Muscle of leg (tissue), 3 donors: ENCODE measurements at regions not wholly inside any gene's neighbourhood (a gene's known extent, or its start where the extent isn't known, plus 50 kb on each side); places are given as distances from the start of the nearest gene placed in this dataset.
"Not testable (repeated sequence)": the region's sequence is repeated elsewhere in the genome, so short reads cannot be mapped to it uniquely, and the experiment has no call there.

ENCODE experiments used
- DNase-seq: peaks from one replicate; pipeline ENCODE4 v3.0.0; 2013
- H3K27ac ChIP-seq: one replicate; pipeline ENCODE4 v1.5.1; 2013; ENCODE audit warnings: mild to moderate bottlenecking, low read length, control low read depth
- H3K27me3 ChIP-seq: one replicate; pipeline ENCODE4 v1.6.1; 2013; ENCODE audit warnings: low read length; ENCODE audit not compliant: control insufficient read depth, insufficient read depth
- H3K36me3 ChIP-seq: one replicate; pipeline ENCODE4 v1.6.1; 2013; ENCODE audit warnings: low read length; ENCODE audit not compliant: control insufficient read depth, insufficient read depth
- H3K4me1 ChIP-seq: one replicate; pipeline ENCODE4 v1.6.1; 2013; ENCODE audit warnings: low read length; ENCODE audit not compliant: control insufficient read depth, insufficient read depth
- H3K4me3 ChIP-seq: one replicate; pipeline ENCODE4 v1.5.1; 2013; ENCODE audit warnings: low read length, control low read depth
- H3K9me3 ChIP-seq: replicated peaks from 2 replicates; pipeline ENCODE4 v1.6.1; 2013; ENCODE audit warnings: low read depth, low read length; ENCODE audit not compliant: control insufficient read depth
- WGBS: methylation state at CpG from one replicate; pipeline ENCODE4 v1.1.5; 2013; ENCODE audit warnings: missing lambda C conversion rate; ENCODE audit not compliant: insufficient coverage; 5-methylcytosine and 5-hydroxymethylcytosine counted together

- Histone ChIP-seq H3K27me3 (no peaks in the 10 kb centered on the region), H3K27ac (no peak overlapping the region), H3K36me3 (no peaks in the 10 kb centered on the region), H3K4me3 (no peak overlapping the region), H3K9me3 (no peaks in the 10 kb centered on the region), H3K4me1 (peaks cover 5% of the 10 kb centered on the region)
- DNase-seq = peak; percentile 36
- 17% methylated on average over 1 of the region's 7 CpGs for WGBS
These were observed 77.3 kb upstream of the BCAR3 start for GRCh38 chr1:93758842-93759515.

- H3K36me3 ChIP-seq = no peaks in the 10 kb centered on the region
- no peaks in the 10 kb centered on the region for H3K9me3 ChIP-seq
- H3K27ac ChIP-seq = no peak overlapping the region
- H3K4me3 ChIP-seq = no peak overlapping the region
- WGBS = 82% methylated on average over 8 of the region's 8 CpGs
- no peak for DNase-seq
- H3K27me3 ChIP-seq = no peaks in the 10 kb centered on the region
- peaks cover 5% of the 10 kb centered on the region for H3K4me1 ChIP-seq
These were observed 75.8 kb upstream of the BCAR3 start for GRCh38 chr1:93757256-93758036.

GRCh38 chr1:93756657-93757056 is 75.0 kb upstream of the BCAR3 start:
- H3K27ac ChIP-seq = no peak overlapping the region
- DNase-seq = no peak
- H3K4me3 ChIP-seq = no peak overlapping the region
- H3K36me3 ChIP-seq = no peaks in the 10 kb centered on the region
- H3K9me3 ChIP-seq = no peaks in the 10 kb centered on the region
- H3K4me1 ChIP-seq = peaks cover 10% of the 10 kb centered on the region
- H3K27me3 ChIP-seq = no peaks in the 10 kb centered on the region

GRCh38 chr1:93755251-93755715 is 73.6 kb upstream of the BCAR3 start:
- H3K27ac ChIP-seq, H3K36me3 ChIP-seq, DNase-seq, H3K27me3 ChIP-seq, H3K4me3 ChIP-seq, H3K9me3 ChIP-seq: not testable (repeated sequence)
- peaks cover 22% of the 10 kb centered on the region for H3K4me1 ChIP-seq

GRCh38 chr1:93753791-93754763 is 72.4 kb upstream of the BCAR3 start:
- Histone ChIP-seq H3K4me1 (peaks cover 22% of the 10 kb centered on the region), H3K36me3 (no peaks in the 10 kb centered on the region), H3K4me3 (no peak overlapping the region), H3K27me3 (no peaks in the 10 kb centered on the region), H3K9me3 (no peaks in the 10 kb centered on the region), H3K27ac (no peak overlapping the region)
- WGBS = 58% methylated on average over 4 of the region's 6 CpGs
- peak; percentile 50 for DNase-seq

- peaks cover 17% of the 10 kb centered on the region for H3K4me1 ChIP-seq
- no peaks in the 10 kb centered on the region for H3K36me3 ChIP-seq
- H3K27ac ChIP-seq = no peak overlapping the region
- DNase-seq = peak; percentile 57
- H3K27me3 ChIP-seq = no peaks in the 10 kb centered on the region
- H3K9me3 ChIP-seq = no peaks in the 10 kb centered on the region
- WGBS = 78% methylated on average over 4 of the region's 6 CpGs
- no peak overlapping the region for H3K4me3 ChIP-seq
These were observed 70.0 kb upstream of the BCAR3 start for GRCh38 chr1:93751377-93752250.

- Histone ChIP-seq H3K4me1 (peaks cover 17% of the 10 kb centered on the region), H3K27me3 (no peaks in the 10 kb centered on the region), H3K4me3 (no peak overlapping the region), H3K27ac (no peak overlapping the region), H3K36me3 (no peaks in the 10 kb centered on the region), H3K9me3 (no peaks in the 10 kb centered on the region)
- DNase-seq = peak; percentile 25
- 9% methylated on average over 2 of the region's 6 CpGs for WGBS
These were observed 69.3 kb upstream of the BCAR3 start for GRCh38 chr1:93750955-93751354.

GRCh38 chr1:93749894-93750301 is 68.3 kb upstream of the BCAR3 start:
- no peaks in the 10 kb centered on the region for H3K27me3 ChIP-seq
- no peak overlapping the region for H3K4me3 ChIP-seq
- peaks cover 17% of the 10 kb centered on the region for H3K4me1 ChIP-seq
- no peaks in the 10 kb centered on the region for H3K9me3 ChIP-seq
- no peak overlapping the region for H3K27ac ChIP-seq
- WGBS = 39% methylated on average over 2 of the region's 2 CpGs
- H3K36me3 ChIP-seq = no peaks in the 10 kb centered on the region
- DNase-seq = peak; percentile 28

GRCh38 chr1:93749487-93749886 is 67.8 kb upstream of the BCAR3 start:
- Histone ChIP-seq H3K4me1 (peaks cover 17% of the 10 kb centered on the region), H3K9me3 (no peaks in the 10 kb centered on the region), H3K4me3 (no peak overlapping the region), H3K27me3 (no peaks in the 10 kb centered on the region), H3K27ac (no peak overlapping the region), H3K36me3 (no peaks in the 10 kb centered on the region)
- no CpG with 5 or more reads among the region's 6 CpGs for WGBS
- no peak for DNase-seq
